ENCODE measurements at regions not wholly inside any gene's neighbourhood (a gene's known extent, or its start where the extent isn't known, plus 50 kb on each side); places are given as distances from the start of the nearest gene placed in this dataset.

DNA sequence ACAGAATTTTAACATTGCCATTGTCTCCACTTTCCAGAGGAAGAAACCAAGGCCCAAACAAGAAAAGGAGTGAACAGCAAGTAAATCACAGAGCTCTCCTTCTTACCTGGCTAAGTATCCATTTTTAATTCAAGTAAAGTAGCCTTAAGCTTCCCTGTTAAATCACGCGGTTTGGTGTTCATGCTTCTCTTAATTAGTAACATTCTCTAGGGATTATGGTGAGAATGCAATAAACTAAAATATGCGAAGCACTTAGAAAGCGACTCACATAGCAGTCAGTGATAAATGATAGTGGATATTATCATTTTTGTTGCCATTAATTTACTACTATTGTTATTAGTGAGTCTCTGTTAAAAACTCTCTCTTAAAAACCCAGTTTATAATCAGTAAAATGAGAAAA lies 630.5 kb upstream of the TMPRSS15 start:
- ATAC-seq (no peak), DNase-seq (no peak)
- H3K4me1 ChIP-seq, result no peaks in the 10 kb centered on the region
- no peaks in the 10 kb centered on the region for H3K27me3 ChIP-seq
- TF ChIP-seq POLR2A (IDR thresholded peaks at IDR 0.05), result no peak
- TF ChIP-seq, protein P1, sequence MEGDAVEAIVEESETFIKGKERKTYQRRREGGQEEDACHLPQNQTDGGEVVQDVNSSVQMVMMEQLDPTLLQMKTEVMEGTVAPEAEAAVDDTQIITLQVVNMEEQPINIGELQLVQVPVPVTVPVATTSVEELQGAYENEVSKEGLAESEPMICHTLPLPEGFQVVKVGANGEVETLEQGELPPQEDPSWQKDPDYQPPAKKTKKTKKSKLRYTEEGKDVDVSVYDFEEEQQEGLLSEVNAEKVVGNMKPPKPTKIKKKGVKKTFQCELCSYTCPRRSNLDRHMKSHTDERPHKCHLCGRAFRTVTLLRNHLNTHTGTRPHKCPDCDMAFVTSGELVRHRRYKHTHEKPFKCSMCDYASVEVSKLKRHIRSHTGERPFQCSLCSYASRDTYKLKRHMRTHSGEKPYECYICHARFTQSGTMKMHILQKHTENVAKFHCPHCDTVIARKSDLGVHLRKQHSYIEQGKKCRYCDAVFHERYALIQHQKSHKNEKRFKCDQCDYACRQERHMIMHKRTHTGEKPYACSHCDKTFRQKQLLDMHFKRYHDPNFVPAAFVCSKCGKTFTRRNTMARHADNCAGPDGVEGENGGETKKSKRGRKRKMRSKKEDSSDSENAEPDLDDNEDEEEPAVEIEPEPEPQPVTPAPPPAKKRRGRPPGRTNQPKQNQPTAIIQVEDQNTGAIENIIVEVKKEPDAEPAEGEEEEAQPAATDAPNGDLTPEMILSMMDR (IDR thresholded peaks at IDR 0.05 in 4 of 5, conservative IDR thresholded peaks at IDR 0.05 in 1 of 5), result no peak
- no peaks in the 10 kb centered on the region for H3K9me3 ChIP-seq
- no peak overlapping the region for H3K27ac ChIP-seq
- intact Hi-C loops (cut with DNase I; ENCODE audit: low total_unique reads) (no loop called here), in situ Hi-C loops (cut with MboI; ENCODE audit: low sequenced_read_pairs in 4 of 4) (no loop called here)
- no peak overlapping the region for H3K4me3 ChIP-seq
- no peaks in the 10 kb centered on the region for H3K36me3 ChIP-seq

GRCh38 chr21:19034560-19034959 lies 631.0 kb upstream of the TMPRSS15 start:
- no peaks in the 10 kb centered on the region for H3K9me3 ChIP-seq
- TF ChIP-seq, protein P1 (IDR thresholded peaks at IDR 0.05 in 4 of 5, conservative IDR thresholded peaks at IDR 0.05 in 1 of 5), result no peak
- no peak for TF ChIP-seq POLR2A (IDR thresholded peaks at IDR 0.05)
- ATAC-seq (no peak), DNase-seq (no peak)
- H3K27ac ChIP-seq, result no peak overlapping the region
- no peak overlapping the region for H3K4me3 ChIP-seq
- in situ Hi-C loops (cut with MboI; ENCODE audit: low sequenced_read_pairs in 4 of 4) (no loop called here), intact Hi-C loops (cut with DNase I; ENCODE audit: low total_unique reads) (no loop called here)
- no peaks in the 10 kb centered on the region for H3K27me3 ChIP-seq
- H3K36me3 ChIP-seq, result no peaks in the 10 kb centered on the region
- H3K4me1 ChIP-seq, result no peaks in the 10 kb centered on the region

- Histone ChIP-seq H3K9me3 (no peaks in the 10 kb centered on the region), H3K27me3 (no peaks in the 10 kb centered on the region), H3K4me1 (no peaks in the 10 kb centered on the region), H3K4me3 (no peak overlapping the region), H3K36me3 (no peaks in the 10 kb centered on the region), H3K27ac (no peak overlapping the region)
- in situ Hi-C loops (cut with MboI; ENCODE audit: low sequenced_read_pairs in 4 of 4), result no loop called here
- TF ChIP-seq, protein P1 (IDR thresholded peaks at IDR 0.05 in 4 of 5, conservative IDR thresholded peaks at IDR 0.05 in 1 of 5), result no peak
- TF ChIP-seq POLR2A (IDR thresholded peaks at IDR 0.05), result no peak
- intact Hi-C loops (cut with DNase I; ENCODE audit: low total_unique reads), result no loop called here
- DNase-seq (no peak), ATAC-seq (no peak)
These were observed 642.3 kb upstream of the TMPRSS15 start for GRCh38 chr21:19045876-19046275.

GRCh38 chr21:19048098-19048672 lies 644.6 kb upstream of the TMPRSS15 start:
- no peak overlapping the region for H3K4me3 ChIP-seq
- TF ChIP-seq, protein P1 (IDR thresholded peaks at IDR 0.05 in 4 of 5, conservative IDR thresholded peaks at IDR 0.05 in 1 of 5), result no peak
- TF ChIP-seq POLR2A (IDR thresholded peaks at IDR 0.05), result no peak
- no peaks in the 10 kb centered on the region for H3K4me1 ChIP-seq
- DNase-seq, result no peak
- H3K36me3 ChIP-seq, result no peaks in the 10 kb centered on the region
- H3K27me3 ChIP-seq, result no peaks in the 10 kb centered on the region
- H3K9me3 ChIP-seq, result no peaks in the 10 kb centered on the region
- intact Hi-C loops (cut with DNase I; ENCODE audit: low total_unique reads), result no loop called here
- H3K27ac ChIP-seq, result no peak overlapping the region
- ATAC-seq, result no peak
- in situ Hi-C loops (cut with MboI; ENCODE audit: low sequenced_read_pairs in 4 of 4), result no loop called here

GRCh38 chr21:19049567-19049966 lies 646.0 kb upstream of the TMPRSS15 start:
- H3K9me3 ChIP-seq, result no peaks in the 10 kb centered on the region
- in situ Hi-C loops (cut with MboI; ENCODE audit: low sequenced_read_pairs in 4 of 4) (no loop called here), intact Hi-C loops (cut with DNase I; ENCODE audit: low total_unique reads) (no loop called here)
- H3K4me3 ChIP-seq, result no peak overlapping the region
- ATAC-seq (no peak), DNase-seq (no peak)
- H3K4me1 ChIP-seq, result no peaks in the 10 kb centered on the region
- H3K27me3 ChIP-seq, result no peaks in the 10 kb centered on the region
- no peak for TF ChIP-seq POLR2A (IDR thresholded peaks at IDR 0.05)
- TF ChIP-seq, protein P1 (IDR thresholded peaks at IDR 0.05 in 4 of 5, conservative IDR thresholded peaks at IDR 0.05 in 1 of 5), result no peak
- no peaks in the 10 kb centered on the region for H3K36me3 ChIP-seq
- no peak overlapping the region for H3K27ac ChIP-seq

Measured in gastrocnemius medialis (tissue), 4 donors.